ENCODE measurements at regions not wholly inside any gene's neighbourhood (a gene's known extent, or its start where the extent isn't known, plus 50 kb on each side); places are given as distances from the start of the nearest gene placed in this dataset.

GRCh38 chr9:107969727-107970126 lies 480.2 kb upstream of the KLF4 start:
- H3K36me3 ChIP-seq = no peaks in the 10 kb centered on the region
- 76 to 83% (median 82%) methylated on average over 8 of the region's 8 CpGs for WGBS, 3 donors
- no peak for DNase-seq
- H3K27me3 ChIP-seq = no peaks in the 10 kb centered on the region
- no peaks in the 10 kb centered on the region for H3K9me3 ChIP-seq
- intact Hi-C loops (cut with DNase I) = no loop called here
- peaks cover 4% of the 10 kb centered on the region for H3K4me1 ChIP-seq (ENCODE audit: insufficient read depth)
- TF ChIP-seq EP300 (IDR thresholded peaks at IDR 0.05) = no peak
- TF ChIP-seq, protein P1, sequence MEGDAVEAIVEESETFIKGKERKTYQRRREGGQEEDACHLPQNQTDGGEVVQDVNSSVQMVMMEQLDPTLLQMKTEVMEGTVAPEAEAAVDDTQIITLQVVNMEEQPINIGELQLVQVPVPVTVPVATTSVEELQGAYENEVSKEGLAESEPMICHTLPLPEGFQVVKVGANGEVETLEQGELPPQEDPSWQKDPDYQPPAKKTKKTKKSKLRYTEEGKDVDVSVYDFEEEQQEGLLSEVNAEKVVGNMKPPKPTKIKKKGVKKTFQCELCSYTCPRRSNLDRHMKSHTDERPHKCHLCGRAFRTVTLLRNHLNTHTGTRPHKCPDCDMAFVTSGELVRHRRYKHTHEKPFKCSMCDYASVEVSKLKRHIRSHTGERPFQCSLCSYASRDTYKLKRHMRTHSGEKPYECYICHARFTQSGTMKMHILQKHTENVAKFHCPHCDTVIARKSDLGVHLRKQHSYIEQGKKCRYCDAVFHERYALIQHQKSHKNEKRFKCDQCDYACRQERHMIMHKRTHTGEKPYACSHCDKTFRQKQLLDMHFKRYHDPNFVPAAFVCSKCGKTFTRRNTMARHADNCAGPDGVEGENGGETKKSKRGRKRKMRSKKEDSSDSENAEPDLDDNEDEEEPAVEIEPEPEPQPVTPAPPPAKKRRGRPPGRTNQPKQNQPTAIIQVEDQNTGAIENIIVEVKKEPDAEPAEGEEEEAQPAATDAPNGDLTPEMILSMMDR (IDR thresholded peaks at IDR 0.05) = no peak
- TF ChIP-seq POLR2A (IDR thresholded peaks at IDR 0.05) = no peak
- H3K4me3 ChIP-seq = no peak overlapping the region
- no peak overlapping the region for H3K27ac ChIP-seq

GRCh38 chr9:107969141-107969540 lies 479.6 kb upstream of the KLF4 start:
- Histone ChIP-seq H3K9me3 (no peaks in the 10 kb centered on the region), H3K4me1 (ENCODE audit: insufficient read depth) (peaks cover 4% of the 10 kb centered on the region), H3K27me3 (no peaks in the 10 kb centered on the region), H3K27ac (no peak overlapping the region), H3K36me3 (no peaks in the 10 kb centered on the region), H3K4me3 (no peak overlapping the region)
- DNase-seq = no peak
- WGBS, 3 donors = 79 to 86% (median 82%) methylated on average over 5 of the region's 5 CpGs
- TF ChIP-seq POLR2A (IDR thresholded peaks at IDR 0.05) (no peak), EP300 (IDR thresholded peaks at IDR 0.05) (no peak)
- TF ChIP-seq, protein P1 (IDR thresholded peaks at IDR 0.05) = no peak
- intact Hi-C loops (cut with DNase I) = no loop called here

DNA sequence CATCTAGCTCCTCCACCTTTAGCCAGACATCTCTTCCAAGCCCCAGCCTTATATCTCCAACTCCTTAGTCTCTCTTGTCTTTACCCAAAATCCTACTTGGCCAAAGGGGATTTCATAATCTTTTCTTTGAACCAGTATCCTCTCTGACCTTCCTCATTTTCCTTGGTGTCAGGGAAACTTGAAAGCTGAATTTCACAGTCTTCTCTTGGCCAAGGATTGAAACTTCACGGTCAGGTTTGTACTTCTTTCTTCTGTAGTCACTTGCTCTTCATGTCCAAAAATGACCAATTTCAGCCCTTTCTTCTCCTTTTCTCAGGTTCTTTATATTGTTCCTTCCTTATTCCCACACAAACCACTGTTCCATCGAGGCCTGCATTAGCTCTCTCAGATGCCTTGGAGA lies 473.7 kb upstream of the KLF4 start:
- no peak overlapping the region for H3K4me3 ChIP-seq
- WGBS, 3 donors = 88 to 93% (median 92%) methylated on average over 2 of the region's 2 CpGs
- intact Hi-C loops (cut with DNase I) = no loop called here
- H3K9me3 ChIP-seq = no peaks in the 10 kb centered on the region
- no peak for DNase-seq
- no peak overlapping the region for H3K27ac ChIP-seq
- no peaks in the 10 kb centered on the region for H3K36me3 ChIP-seq
- H3K4me1 ChIP-seq (ENCODE audit: insufficient read depth) = no peaks in the 10 kb centered on the region
- no peaks in the 10 kb centered on the region for H3K27me3 ChIP-seq
- TF ChIP-seq POLR2A (IDR thresholded peaks at IDR 0.05) (no peak), EP300 (IDR thresholded peaks at IDR 0.05) (no peak)
- TF ChIP-seq, protein P1 (IDR thresholded peaks at IDR 0.05) = no peak

- DNase-seq = no peak
- TF ChIP-seq, protein P1 (IDR thresholded peaks at IDR 0.05) = no peak
- H3K4me3 ChIP-seq = no peak overlapping the region
- H3K4me1 ChIP-seq (ENCODE audit: insufficient read depth) = no peaks in the 10 kb centered on the region
- H3K27me3 ChIP-seq = no peaks in the 10 kb centered on the region
- no peaks in the 10 kb centered on the region for H3K9me3 ChIP-seq
- 79 to 86% (median 80%) methylated on average over 2 of the region's 2 CpGs for WGBS, 3 donors
- no peaks in the 10 kb centered on the region for H3K36me3 ChIP-seq
- no peak overlapping the region for H3K27ac ChIP-seq
- intact Hi-C loops (cut with DNase I) = no loop called here
Observed at GRCh38 chr9:107960916-107961315, 471.3 kb upstream of the KLF4 start.

- no peaks in the 10 kb centered on the region for H3K36me3 ChIP-seq
- no peaks in the 10 kb centered on the region for H3K4me1 ChIP-seq (ENCODE audit: insufficient read depth)
- WGBS, 3 donors = 82 to 88% (median 83%) methylated on average over 6 of the region's 6 CpGs
- H3K4me3 ChIP-seq = no peak overlapping the region
- H3K27me3 ChIP-seq = no peaks in the 10 kb centered on the region
- H3K27ac ChIP-seq = no peak overlapping the region
- TF ChIP-seq POLR2A (IDR thresholded peaks at IDR 0.05) (no peak), EP300 (IDR thresholded peaks at IDR 0.05) (no peak)
- TF ChIP-seq, protein P1 (IDR thresholded peaks at IDR 0.05) = no peak
- no peaks in the 10 kb centered on the region for H3K9me3 ChIP-seq
- intact Hi-C loops (cut with DNase I) = no loop called here
- DNase-seq = no peak
Observed at GRCh38 chr9:107954312-107954711, 464.7 kb upstream of the KLF4 start.
